ENCODE measurements at regions not wholly inside any gene's neighbourhood (a gene's known extent, or its start where the extent isn't known, plus 50 kb on each side); places are given as distances from the start of the nearest gene placed in this dataset.

GRCh38 chr7:12800486-12800885, 113.1 kb downstream of the ARL4A start:
- Mint-ChIP-seq H3K36me3 (ENCODE audit: insufficient read depth) (no peaks in the 10 kb centered on the region), H3K27me3 (ENCODE audit: low read depth) (no peaks in the 10 kb centered on the region), H3K4me1 (ENCODE audit: low read depth) (no peaks in the 10 kb centered on the region), H3K4me3 (no peak overlapping the region), H3K9me3 (no peaks in the 10 kb centered on the region)
- ATAC-seq = no peak
- no peak for DNase-seq

GRCh38 chr7:12801107-12801506, 113.7 kb downstream of the ARL4A start:
- Mint-ChIP-seq H3K36me3 (ENCODE audit: insufficient read depth) (no peaks in the 10 kb centered on the region), H3K4me1 (ENCODE audit: low read depth) (no peaks in the 10 kb centered on the region), H3K4me3 (no peak overlapping the region), H3K9me3 (no peaks in the 10 kb centered on the region), H3K27me3 (ENCODE audit: low read depth) (no peaks in the 10 kb centered on the region)
- DNase-seq (no peak), ATAC-seq (no peak)

- Mint-ChIP-seq H3K9me3 (no peaks in the 10 kb centered on the region), H3K4me3 (no peak overlapping the region), H3K4me1 (ENCODE audit: low read depth) (no peaks in the 10 kb centered on the region), H3K36me3 (ENCODE audit: insufficient read depth) (no peaks in the 10 kb centered on the region), H3K27me3 (ENCODE audit: low read depth) (no peaks in the 10 kb centered on the region)
- ATAC-seq (no peak), DNase-seq (no peak)
Measured at GRCh38 chr7:12802070-12802469, 114.6 kb downstream of the ARL4A start.

GRCh38 chr7:12803542-12803941, 116.1 kb downstream of the ARL4A start:
- Mint-ChIP-seq H3K4me3 (no peak overlapping the region), H3K27me3 (ENCODE audit: low read depth) (no peaks in the 10 kb centered on the region), H3K4me1 (ENCODE audit: low read depth) (no peaks in the 10 kb centered on the region), H3K36me3 (ENCODE audit: insufficient read depth) (no peaks in the 10 kb centered on the region), H3K9me3 (no peaks in the 10 kb centered on the region)
- no peak for DNase-seq
- ATAC-seq = no peak

GRCh38 chr7:12805518-12805928, 118.1 kb downstream of the ARL4A start:
- H3K4me3 Mint-ChIP-seq = no peak overlapping the region
- DNase-seq (no peak), ATAC-seq (no peak)
- no peaks in the 10 kb centered on the region for H3K36me3 Mint-ChIP-seq (ENCODE audit: insufficient read depth)
- no peaks in the 10 kb centered on the region for H3K9me3 Mint-ChIP-seq
- no peaks in the 10 kb centered on the region for H3K4me1 Mint-ChIP-seq (ENCODE audit: low read depth)
- no peaks in the 10 kb centered on the region for H3K27me3 Mint-ChIP-seq (ENCODE audit: low read depth)

- H3K9me3 Mint-ChIP-seq = no peaks in the 10 kb centered on the region
- DNase-seq = no peak
- H3K27me3 Mint-ChIP-seq (ENCODE audit: low read depth) = no peaks in the 10 kb centered on the region
- H3K36me3 Mint-ChIP-seq (ENCODE audit: insufficient read depth) = no peaks in the 10 kb centered on the region
- H3K4me3 Mint-ChIP-seq = no peak overlapping the region
- no peak for ATAC-seq
- H3K4me1 Mint-ChIP-seq (ENCODE audit: low read depth) = no peaks in the 10 kb centered on the region
Measured at GRCh38 chr7:12805957-12806356, 118.5 kb downstream of the ARL4A start.

- H3K4me1 Mint-ChIP-seq (ENCODE audit: low read depth) = no peaks in the 10 kb centered on the region
- no peaks in the 10 kb centered on the region for H3K36me3 Mint-ChIP-seq (ENCODE audit: insufficient read depth)
- DNase-seq (no peak), ATAC-seq (no peak)
- no peaks in the 10 kb centered on the region for H3K27me3 Mint-ChIP-seq (ENCODE audit: low read depth)
- H3K4me3 Mint-ChIP-seq = no peak overlapping the region
- peaks cover 3% of the 10 kb centered on the region for H3K9me3 Mint-ChIP-seq
Measured at GRCh38 chr7:12809476-12809875, 122.0 kb downstream of the ARL4A start.

GRCh38 chr7:12812111-12812510, 124.7 kb downstream of the ARL4A start:
- no peaks in the 10 kb centered on the region for H3K27me3 Mint-ChIP-seq (ENCODE audit: low read depth)
- peaks cover 3% of the 10 kb centered on the region for H3K9me3 Mint-ChIP-seq
- H3K36me3 Mint-ChIP-seq (ENCODE audit: insufficient read depth) = no peaks in the 10 kb centered on the region
- DNase-seq = no peak
- no peak overlapping the region for H3K4me3 Mint-ChIP-seq
- no peaks in the 10 kb centered on the region for H3K4me1 Mint-ChIP-seq (ENCODE audit: low read depth)
- ATAC-seq = no peak

GRCh38 chr7:12814107-12814506, 126.7 kb downstream of the ARL4A start:
- ATAC-seq = no peak

GRCh38 chr7:12814828-12815227, 127.4 kb downstream of the ARL4A start:
- Mint-ChIP-seq H3K4me3 (no peak overlapping the region), H3K9me3 (peaks cover 3% of the 10 kb centered on the region), H3K27me3 (ENCODE audit: low read depth) (peaks cover 2% of the 10 kb centered on the region), H3K36me3 (ENCODE audit: insufficient read depth) (no peaks in the 10 kb centered on the region), H3K4me1 (ENCODE audit: low read depth) (no peaks in the 10 kb centered on the region)
- DNase-seq (no peak), ATAC-seq (no peak)

More at GRCh38 chr7:12814107-12814506, 126.7 kb downstream of the ARL4A start:
- DNase-seq = no peak
- no peak overlapping the region for H3K4me3 Mint-ChIP-seq
- no peaks in the 10 kb centered on the region for H3K4me1 Mint-ChIP-seq (ENCODE audit: low read depth)
- H3K36me3 Mint-ChIP-seq (ENCODE audit: insufficient read depth) = no peaks in the 10 kb centered on the region
- peaks cover 3% of the 10 kb centered on the region for H3K9me3 Mint-ChIP-seq
- peaks cover 2% of the 10 kb centered on the region for H3K27me3 Mint-ChIP-seq (ENCODE audit: low read depth)

- H3K4me3 Mint-ChIP-seq = no peak overlapping the region
- ATAC-seq (no peak), DNase-seq (no peak)
- no peaks in the 10 kb centered on the region for H3K36me3 Mint-ChIP-seq (ENCODE audit: insufficient read depth)
- peaks cover 4% of the 10 kb centered on the region for H3K27me3 Mint-ChIP-seq (ENCODE audit: low read depth)
- H3K4me1 Mint-ChIP-seq (ENCODE audit: low read depth) = no peaks in the 10 kb centered on the region
- peaks cover 3% of the 10 kb centered on the region for H3K9me3 Mint-ChIP-seq
Measured at GRCh38 chr7:12815426-12815825, 128.0 kb downstream of the ARL4A start.

- Mint-ChIP-seq H3K4me1 (ENCODE audit: low read depth) (no peaks in the 10 kb centered on the region), H3K4me3 (no peak overlapping the region), H3K36me3 (ENCODE audit: insufficient read depth) (no peaks in the 10 kb centered on the region), H3K9me3 (peaks cover 3% of the 10 kb centered on the region), H3K27me3 (ENCODE audit: low read depth) (peaks cover 4% of the 10 kb centered on the region)
- ATAC-seq (no peak), DNase-seq (no peak)
Measured at GRCh38 chr7:12815871-12816270, 128.4 kb downstream of the ARL4A start.

GRCh38 chr7:12820777-12821176, 133.3 kb downstream of the ARL4A start:
- no peak overlapping the region for H3K4me3 Mint-ChIP-seq
- peaks cover 7% of the 10 kb centered on the region for H3K27me3 Mint-ChIP-seq (ENCODE audit: low read depth)
- ATAC-seq (no peak), DNase-seq (no peak)
- H3K9me3 Mint-ChIP-seq = no peaks in the 10 kb centered on the region
- no peaks in the 10 kb centered on the region for H3K4me1 Mint-ChIP-seq (ENCODE audit: low read depth)
- H3K36me3 Mint-ChIP-seq (ENCODE audit: insufficient read depth) = no peaks in the 10 kb centered on the region

GRCh38 chr7:12821746-12822145, 134.3 kb downstream of the ARL4A start:
- ATAC-seq = no peak
- H3K9me3 Mint-ChIP-seq = no peaks in the 10 kb centered on the region
- peaks cover 7% of the 10 kb centered on the region for H3K27me3 Mint-ChIP-seq (ENCODE audit: low read depth)
- no peaks in the 10 kb centered on the region for H3K4me1 Mint-ChIP-seq (ENCODE audit: low read depth)
- H3K36me3 Mint-ChIP-seq (ENCODE audit: insufficient read depth) = no peaks in the 10 kb centered on the region
- DNase-seq = no peak
- H3K4me3 Mint-ChIP-seq = no peak overlapping the region

- Mint-ChIP-seq H3K4me3 (no peak overlapping the region), H3K27me3 (ENCODE audit: low read depth) (peaks cover 1% of the 10 kb centered on the region), H3K36me3 (ENCODE audit: insufficient read depth) (no peaks in the 10 kb centered on the region), H3K4me1 (ENCODE audit: low read depth) (no peaks in the 10 kb centered on the region), H3K9me3 (no peaks in the 10 kb centered on the region)
- DNase-seq = no peak
- ATAC-seq = no peak
Measured at GRCh38 chr7:12826079-12826478, 138.6 kb downstream of the ARL4A start.

GRCh38 chr7:12827219-12827821, 139.9 kb downstream of the ARL4A start:
- ATAC-seq (no peak), DNase-seq (no peak)
- Mint-ChIP-seq H3K4me3 (no peak overlapping the region), H3K9me3 (no peaks in the 10 kb centered on the region), H3K27me3 (ENCODE audit: low read depth) (no peaks in the 10 kb centered on the region), H3K4me1 (ENCODE audit: low read depth) (no peaks in the 10 kb centered on the region), H3K36me3 (ENCODE audit: insufficient read depth) (no peaks in the 10 kb centered on the region)

All from activated T-cell treated with anti-CD3 and anti-CD28 coated beads, Interleukin-2, amount 50 U/mL, for 4 hours (primary cell).